ENCODE measurements at regions not wholly inside any gene's neighbourhood (a gene's known extent, or its start where the extent isn't known, plus 50 kb on each side); places are given as distances from the start of the nearest gene placed in this dataset.
A peak's percentile ranks its signal among the peaks of the same experiment; 100 is the strongest.

DNA sequence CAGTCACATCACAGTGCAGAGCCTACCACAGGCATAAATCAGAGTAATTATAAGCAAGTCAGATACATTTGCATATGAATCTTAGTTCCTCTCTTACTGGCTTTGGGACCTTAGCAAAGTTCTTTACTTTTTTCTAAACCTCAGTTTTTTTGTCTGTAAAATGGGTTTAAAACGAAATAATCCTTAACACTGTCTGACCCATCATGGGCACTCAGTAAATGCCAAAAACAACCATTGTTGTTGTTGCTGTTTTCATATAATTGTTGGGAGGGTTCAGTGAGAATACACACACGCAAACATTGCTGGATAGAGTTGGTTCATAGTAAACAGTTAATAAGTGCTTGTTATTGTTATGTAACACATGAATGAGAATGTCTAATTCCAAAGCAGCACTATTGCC, 184.9 kb downstream of the BLID start:
- no peak for DNase-seq (ENCODE audit: low read depth)
- no peak overlapping the region for H3K4me3 ChIP-seq (replicated peaks; ENCODE audit: low read depth, low read length)
- TF ChIP-seq, protein P1, sequence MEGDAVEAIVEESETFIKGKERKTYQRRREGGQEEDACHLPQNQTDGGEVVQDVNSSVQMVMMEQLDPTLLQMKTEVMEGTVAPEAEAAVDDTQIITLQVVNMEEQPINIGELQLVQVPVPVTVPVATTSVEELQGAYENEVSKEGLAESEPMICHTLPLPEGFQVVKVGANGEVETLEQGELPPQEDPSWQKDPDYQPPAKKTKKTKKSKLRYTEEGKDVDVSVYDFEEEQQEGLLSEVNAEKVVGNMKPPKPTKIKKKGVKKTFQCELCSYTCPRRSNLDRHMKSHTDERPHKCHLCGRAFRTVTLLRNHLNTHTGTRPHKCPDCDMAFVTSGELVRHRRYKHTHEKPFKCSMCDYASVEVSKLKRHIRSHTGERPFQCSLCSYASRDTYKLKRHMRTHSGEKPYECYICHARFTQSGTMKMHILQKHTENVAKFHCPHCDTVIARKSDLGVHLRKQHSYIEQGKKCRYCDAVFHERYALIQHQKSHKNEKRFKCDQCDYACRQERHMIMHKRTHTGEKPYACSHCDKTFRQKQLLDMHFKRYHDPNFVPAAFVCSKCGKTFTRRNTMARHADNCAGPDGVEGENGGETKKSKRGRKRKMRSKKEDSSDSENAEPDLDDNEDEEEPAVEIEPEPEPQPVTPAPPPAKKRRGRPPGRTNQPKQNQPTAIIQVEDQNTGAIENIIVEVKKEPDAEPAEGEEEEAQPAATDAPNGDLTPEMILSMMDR (IDR thresholded peaks at IDR 0.05; ENCODE audit: low read length, missing control alignments): no peak

DNA sequence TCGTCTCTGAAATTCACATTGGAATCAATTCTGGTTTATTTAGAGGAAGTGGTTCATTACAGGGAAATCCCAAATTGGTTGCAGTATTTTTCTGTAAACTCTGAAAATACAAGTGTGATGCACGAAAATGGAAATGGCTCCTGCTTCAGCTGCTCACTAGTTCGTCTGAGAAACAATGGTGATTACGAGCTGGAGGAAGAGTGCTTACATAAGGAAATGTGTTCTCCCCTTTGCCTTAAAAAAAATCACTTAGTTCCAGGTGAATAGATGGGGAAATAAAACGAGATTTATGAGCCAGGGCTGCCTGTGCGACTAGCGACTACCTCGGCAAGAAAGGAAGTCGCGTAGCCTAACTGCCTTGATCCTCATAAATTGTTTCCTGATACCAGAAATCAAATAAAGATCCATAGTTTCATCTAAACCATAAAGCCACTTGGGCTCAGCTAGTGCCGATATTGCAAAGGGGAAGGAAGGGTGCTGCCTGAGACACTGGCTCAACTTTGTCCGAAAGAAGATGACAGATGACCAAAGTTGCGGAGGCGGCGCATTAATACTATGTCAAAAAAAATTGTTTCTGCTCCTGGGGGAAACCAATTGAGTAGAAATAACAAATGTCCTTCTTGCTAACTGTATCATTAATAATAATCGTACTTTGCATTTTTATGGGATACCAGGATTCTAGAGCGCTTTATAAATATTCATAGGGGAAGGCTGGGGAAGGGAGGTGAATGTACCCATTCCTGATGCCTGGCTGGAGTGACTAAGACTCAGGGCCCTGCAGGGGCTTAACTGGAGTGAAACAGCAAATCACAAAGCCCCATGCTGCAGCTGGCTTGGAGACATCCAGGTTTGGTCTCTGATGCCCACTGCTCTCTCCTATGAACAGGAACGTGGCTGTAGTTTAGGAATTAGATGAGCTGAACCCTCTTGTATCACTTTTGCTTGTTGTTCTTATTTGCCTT, 185.7 kb downstream of the BLID start:
- DNase-seq (ENCODE audit: low read depth): peak; percentile 46
- peak overlapping the region; percentile 48 for H3K4me3 ChIP-seq (replicated peaks; ENCODE audit: low read depth, low read length)

DNA sequence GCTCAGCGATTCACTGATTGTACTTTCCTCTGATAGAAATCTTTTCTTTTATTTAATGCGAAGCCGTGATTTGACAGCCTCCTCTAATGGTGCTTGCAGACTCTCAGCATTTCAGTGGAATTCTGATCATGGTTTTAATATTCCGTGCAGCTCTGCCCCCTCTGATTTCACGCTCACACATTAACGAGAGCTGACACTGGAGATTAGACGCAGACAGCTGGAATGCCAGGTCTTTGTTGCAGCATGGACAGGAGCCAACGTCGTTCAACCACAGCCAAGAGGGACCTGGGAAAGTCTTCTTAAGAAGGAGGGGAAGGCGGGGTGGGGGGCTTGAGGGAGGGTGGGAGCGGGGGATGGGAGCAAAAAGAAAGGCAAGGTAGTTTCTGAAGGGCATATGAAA, 186.4 kb downstream of the BLID start:
- H3K4me3 ChIP-seq (replicated peaks; ENCODE audit: low read depth, low read length): peak overlapping the region; percentile 48

More for the DNA sequence above, 185.7 kb downstream of the BLID start:
- TF ChIP-seq, protein P1 (IDR thresholded peaks at IDR 0.05; ENCODE audit: low read length, missing control alignments): no peak

GRCh38 chr11:121928597-121929580, 187.1 kb downstream of the BLID start:
- DNase-seq (ENCODE audit: low read depth): no peak
- TF ChIP-seq, protein P1 (IDR thresholded peaks at IDR 0.05; ENCODE audit: low read length, missing control alignments): no peak
- H3K4me3 ChIP-seq (replicated peaks; ENCODE audit: low read depth, low read length): peak overlapping the region; percentile 48

More for the DNA sequence above, 186.4 kb downstream of the BLID start:
- TF ChIP-seq, protein P1 (IDR thresholded peaks at IDR 0.05; ENCODE audit: low read length, missing control alignments): no peak
- peak; percentile 66 for DNase-seq (ENCODE audit: low read depth)

- no peak overlapping the region for H3K4me3 ChIP-seq (replicated peaks; ENCODE audit: low read depth, low read length)
- no peak for DNase-seq (ENCODE audit: low read depth)
- TF ChIP-seq, protein P1 (IDR thresholded peaks at IDR 0.05; ENCODE audit: low read length, missing control alignments): no peak
Measured at GRCh38 chr11:121927789-121928188, 188.2 kb downstream of the BLID start.

DNA sequence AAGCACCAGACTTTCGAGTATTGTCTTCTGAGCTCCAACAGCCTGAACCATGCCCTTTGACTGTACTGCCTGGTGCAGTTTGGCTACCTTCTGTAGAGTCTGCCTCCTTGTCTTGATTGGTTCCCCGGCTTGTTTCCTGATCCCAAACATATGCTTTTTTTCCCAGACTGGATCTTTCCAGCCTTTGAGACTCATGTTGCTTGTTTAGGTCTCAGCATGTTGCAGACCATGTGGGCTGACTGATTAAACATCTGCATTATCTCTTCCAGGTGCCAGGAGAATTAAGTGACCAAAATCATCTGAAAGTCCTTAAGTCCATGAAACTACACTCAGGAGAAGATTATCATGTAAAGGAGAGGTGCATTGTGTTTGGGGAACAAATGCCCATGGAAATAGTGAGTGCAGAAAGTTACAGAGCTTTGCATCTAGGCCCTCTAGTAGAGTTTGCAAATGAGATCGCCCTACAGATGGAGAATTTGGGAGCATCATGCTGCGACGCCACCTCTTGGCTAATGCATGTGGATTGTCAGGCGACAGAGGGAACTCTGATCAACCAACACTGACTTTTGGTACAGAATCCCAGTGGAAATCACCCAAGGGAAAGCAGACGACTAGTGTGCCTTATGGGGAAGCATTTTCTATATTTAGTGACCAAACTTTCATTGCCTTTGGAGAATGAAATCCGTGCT, 188.8 kb downstream of the BLID start:
- TF ChIP-seq, protein P1 (IDR thresholded peaks at IDR 0.05; ENCODE audit: low read length, missing control alignments): no peak
- DNase-seq (ENCODE audit: low read depth): no peak
- H3K4me3 ChIP-seq (replicated peaks; ENCODE audit: low read depth, low read length): no peak overlapping the region
